HEK293T (cell line): ENCODE measurements at regions not wholly inside any gene's neighbourhood (a gene's known extent, or its start where the extent isn't known, plus 50 kb on each side); places are given as distances from the start of the nearest gene placed in this dataset.

Experiments
- ARNT ChIP-seq: fragments of 450-650 bp; IDR thresholded peaks from 2 replicates; pipeline ENCODE4 v1.6.1; 2017; ENCODE audit warnings: mild to moderate bottlenecking
- BHLHE40 ChIP-seq: fragments of 450-650 bp; IDR thresholded peaks from 2 replicates; pipeline ENCODE4 v1.6.1; 2016; ENCODE audit warnings: mild to moderate bottlenecking, moderate library complexity, borderline replicate concordance
- CTBP1 ChIP-seq: fragments of 450-650 bp; IDR thresholded peaks from 2 replicates; pipeline ENCODE4 v1.6.1; 2016; ENCODE audit warnings: borderline replicate concordance
- ELF4 ChIP-seq: fragments of 450-650 bp; IDR thresholded peaks from 2 replicates; pipeline ENCODE4 v1.6.1; 2017; ENCODE audit warnings: antibody characterized with exemption
- FOXA1 ChIP-seq: fragments of 450-650 bp; IDR thresholded peaks from 2 replicates; pipeline ENCODE4 v1.6.1; 2016; ENCODE audit warnings: mild to moderate bottlenecking
- FOXK2 ChIP-seq: fragments of 450-650 bp; IDR thresholded peaks from 2 replicates; pipeline ENCODE4 v1.6.1; 2016; ENCODE audit warnings: mild to moderate bottlenecking
- FOXM1 ChIP-seq: fragments of 450-650 bp; IDR thresholded peaks from 2 replicates; pipeline ENCODE4 v1.6.1; 2017; ENCODE audit warnings: mild to moderate bottlenecking, borderline replicate concordance
- LEF1 ChIP-seq: fragments of 450-650 bp; IDR thresholded peaks from 2 replicates; pipeline ENCODE4 v1.6.1; 2017; ENCODE audit warnings: mild to moderate bottlenecking, borderline replicate concordance
- NFRKB ChIP-seq: fragments of 450-650 bp; IDR thresholded peaks from 2 replicates; pipeline ENCODE4 v1.6.1; 2016; ENCODE audit warnings: mild to moderate bottlenecking, moderate library complexity
- SP1 ChIP-seq: fragments of 450-650 bp; IDR thresholded peaks from 2 replicates; pipeline ENCODE4 v1.6.1; 2017
- SUZ12 ChIP-seq: fragments of 450-650 bp; IDR thresholded peaks from 2 replicates; pipeline ENCODE4 v1.6.1; 2016; ENCODE audit warnings: mild to moderate bottlenecking
- TARDBP ChIP-seq: fragments of 450-650 bp; IDR thresholded peaks from 2 replicates; pipeline ENCODE4 v1.6.1; 2016

- no peak for TF ChIP-seq ELF4
- TF ChIP-seq FOXM1, result no peak
- no peak for TF ChIP-seq SUZ12
- TF ChIP-seq NFRKB, result no peak
- no peak for TF ChIP-seq BHLHE40
- no peak for TF ChIP-seq CTBP1
- no peak for TF ChIP-seq FOXA1
- TF ChIP-seq ARNT, result no peak
- TF ChIP-seq FOXK2, result no peak
- TF ChIP-seq SP1, result no peak
- TF ChIP-seq TARDBP, result no peak
- no peak for TF ChIP-seq LEF1
Observed at GRCh38 chr2:42980764-42981416, 188.5 kb upstream of the HAAO start.
